K562 (cell line): ENCODE measurements at regions not wholly inside any gene's neighbourhood (a gene's known extent, or its start where the extent isn't known, plus 50 kb on each side); places are given as distances from the start of the nearest gene placed in this dataset.

Experiments used
- ATAC-seq: fragments of 200-7000 bp; cut with Tn5 transposase; 3 replicates; pipeline ENCODE4 v1.9.1; 2020; ENCODE audit warnings: moderate library complexity
- BruUV-seq: library from RNA; stranded (reverse); fragments of 400-500 nt; replicated peaks from 2 replicates; lab custom pipeline; 2021; lab: Mats Ljungman, UMichigan
- CTCF ChIA-PET: fragments of 300-600 bp; formaldehyde crosslinking; extraction: SDS; loops from one replicate; lab custom pipeline; 2021; ENCODE audit warnings: low intra/inter-chr PET ratio; lab: Yijun Ruan, JAX
- POLR2A ChIA-PET: fragments of 300-600, 350-650 bp; sonication (Branson Sonifier 250); formaldehyde crosslinking; extraction: SDS; loops from one replicate; lab custom pipeline; 2021; ENCODE audit warnings: antibody characterized with exemption, inconsistent platforms; lab: Yijun Ruan, JAX
- DNase-seq, 4 experiments: peaks; one replicate each; pipeline versions ENCODE4 v3.0.0 to v3.0.0-alpha.2; 2011 to 2018; ENCODE audit warnings: low spot score in 3 of 4, mixed read lengths in 3 of 4; ENCODE audit errors: extremely low read depth in 1 of 4
- FAIRE-seq: peaks from 2 replicates; lab custom pipeline; 2011; peaks lifted over from hg19 to GRCh38; lab: Jason Lieb, UNC
- H2AFZ ChIP-seq: 2 replicates; pipeline ENCODE4 v1.6.0; 2011; ENCODE audit warnings: low read depth, low read length, control low read depth, inconsistent platforms
- H3K27ac ChIP-seq: fragments of 200-600 bp; 3 replicates; pipeline ENCODE4 v1.8.0; 2011; ENCODE audit warnings: low read depth, mild to moderate bottlenecking, control low read depth, inconsistent platforms, low read length, moderate library complexity, mixed read lengths; ENCODE audit errors: extremely low read depth
- H3K27me3 ChIP-seq, 2 experiments: fragments of 300-600 bp in 1 of 2; 2 replicates in 1 of 2; 3 replicates in 1 of 2; pipeline versions ENCODE4 v1.6.0 to v1.8.0; 2011; ENCODE audit warnings: inconsistent platforms in 2 of 2, low read length in 2 of 2, mild to moderate bottlenecking in 1 of 2, mixed read lengths in 1 of 2, moderate library complexity in 1 of 2; ENCODE audit not compliant: control insufficient read depth in 2 of 2, insufficient read depth in 2 of 2
- H3K36me3 ChIP-seq: fragments of 300-600 bp; 3 replicates; pipeline ENCODE4 v1.8.0; 2011; ENCODE audit warnings: mild to moderate bottlenecking, low read length, inconsistent platforms; ENCODE audit not compliant: control insufficient read depth, insufficient read depth
- H3K4me1 ChIP-seq, 2 experiments: fragments of 200-600 bp in 1 of 2; replicated peaks in 1 of 2; 2 replicates in 1 of 2; 3 replicates in 1 of 2; pipeline versions ENCODE4 v1.5.1 to v1.8.0; 2011; ENCODE audit warnings: inconsistent platforms in 2 of 2, low read length in 2 of 2, mild to moderate bottlenecking in 1 of 2, mixed read lengths in 1 of 2, moderate library complexity in 1 of 2; ENCODE audit not compliant: control insufficient read depth in 2 of 2, insufficient read depth in 2 of 2
- H3K4me2 ChIP-seq: 2 replicates; pipeline ENCODE4 v1.6.1; 2011; ENCODE audit warnings: low read length, control low read depth, inconsistent platforms, mixed read lengths; ENCODE audit not compliant: insufficient read depth
- H3K4me3 ChIP-seq: fragments of 200-600 bp; sonication (generic), shearing (Covaris generic); 2 replicates; pipeline ENCODE4 v1.5.1; 2016; ENCODE audit warnings: control low read depth, inconsistent platforms
- H3K79me2 ChIP-seq: fragments of 200-600 bp; 3 replicates; pipeline ENCODE4 v1.8.0; 2011; ENCODE audit warnings: low read length, inconsistent platforms; ENCODE audit not compliant: control insufficient read depth, insufficient read depth
- H3K9ac ChIP-seq, 2 experiments: 2 replicates each; pipeline versions ENCODE4 v1.6.0 to v1.6.1; 2011; ENCODE audit warnings: low read depth in 2 of 2, low read length in 2 of 2, control low read depth in 1 of 2, inconsistent platforms in 1 of 2, mild to moderate bottlenecking in 1 of 2, mixed read lengths in 1 of 2; ENCODE audit not compliant: insufficient read depth in 1 of 2
- H3K9me1 ChIP-seq: one replicate; pipeline ENCODE4 v1.6.0; 2011; ENCODE audit warnings: inconsistent platforms, mild to moderate bottlenecking, low read length, moderate library complexity; ENCODE audit not compliant: control insufficient read depth, insufficient read depth
- H3K9me3 ChIP-seq: replicated peaks from 2 replicates; pipeline ENCODE4 v1.5.1; 2011; ENCODE audit warnings: low read depth, low read length, inconsistent platforms; ENCODE audit not compliant: control insufficient read depth, insufficient read depth
- H4K20me1 ChIP-seq: replicated peaks from 2 replicates; pipeline ENCODE4 v1.6.1; 2011; ENCODE audit warnings: low read length, inconsistent platforms, mixed read lengths; ENCODE audit not compliant: control insufficient read depth, insufficient read depth
- C11orf30 ChIP-seq: fragments of 450-650 bp; IDR thresholded peaks from 2 replicates; pipeline ENCODE4 v1.6.1; 2016; ENCODE audit warnings: low read depth, mild to moderate bottlenecking
- KAT2B ChIP-seq: IDR thresholded peaks from one replicate; pipeline ENCODE4 v1.6.1; 2012; ENCODE audit warnings: low read depth, mild to moderate bottlenecking, control low read depth, inconsistent platforms, low read length, moderate library complexity
- KDM1A ChIP-seq, 2 experiments: fragments of 450-650 bp; IDR thresholded peaks; 2 replicates each; pipeline ENCODE4 v1.6.1; 2016; ENCODE audit warnings: mild to moderate bottlenecking in 2 of 2
- LEF1 ChIP-seq: fragments of 450-650 bp; IDR thresholded peaks from 2 replicates; pipeline ENCODE4 v1.6.1; 2016; ENCODE audit warnings: mild to moderate bottlenecking
- MEIS2 ChIP-seq: fragments of 450-650 bp; IDR thresholded peaks from 2 replicates; pipeline ENCODE4 v1.6.1; 2014; ENCODE audit warnings: mild to moderate bottlenecking; ENCODE audit not compliant: partially characterized antibody
- POLR2G ChIP-seq: fragments of 200-400 bp; formaldehyde crosslinking; IDR thresholded peaks from 2 replicates; pipeline ENCODE4 v1.6.1; 2017; ENCODE audit warnings: low read depth, mild to moderate bottlenecking, antibody characterized with exemption, low read length, moderate library complexity
- SNRNP70 ChIP-seq: fragments of 200-400 bp; formaldehyde crosslinking; optimal IDR thresholded peaks from 2 replicates; pipeline ENCODE3; 2017; ENCODE audit warnings: low read depth, low read length
- TRIM24 ChIP-seq, 2 experiments: fragments of 450-650 bp; IDR thresholded peaks; 2 replicates each; pipeline ENCODE4 v1.6.1; 2016
- ZBTB1 ChIP-seq: sonication (generic); formaldehyde crosslinking; IDR thresholded peaks from 2 replicates; pipeline ENCODE4 v1.8.1; 2023; ENCODE audit warnings: missing genetic modification reagents, low read depth, mild to moderate bottlenecking, borderline replicate concordance
- WGBS: fragments of 100-300 bp; shearing (Covaris generic); methylation state at CpG from one replicate; pipeline ENCODE4 v1.1.6; 2016; ENCODE audit warnings: low coverage, mixed read lengths; ENCODE audit not compliant: insufficient coverage; ENCODE audit errors: missing lambda C conversion rate; 5-methylcytosine and 5-hydroxymethylcytosine counted together
- in situ Hi-C: fragments of 300-500 bp; cut with MboI; formaldehyde crosslinking; loops from 4 replicates; pipeline ENCODE4 v1.15.0; 2018; ENCODE audit warnings: inconsistent platforms, mixed read lengths
- intact Hi-C: fragments of 100-400 bp; cut with micrococcal nuclease; formaldehyde crosslinking; loops from 2 replicates; pipeline ENCODE4 v1.14.2; 2022
- TF ChIP-seq, protein P1 (sequence below): fragments of 250-450 bp; sonication (Bioruptor Pico); IDR thresholded peaks from 2 replicates; pipeline ENCODE4 v1.4.0; 2020; ENCODE audit warnings: mild to moderate bottlenecking, moderate library complexity
- TF ChIP-seq, protein P2 (sequence below): fragments of 450-650 bp; formaldehyde crosslinking; IDR thresholded peaks from 2 replicates; pipeline ENCODE4 v1.4.0; 2020; ENCODE audit warnings: mild to moderate bottlenecking, moderate library complexity

DNA sequence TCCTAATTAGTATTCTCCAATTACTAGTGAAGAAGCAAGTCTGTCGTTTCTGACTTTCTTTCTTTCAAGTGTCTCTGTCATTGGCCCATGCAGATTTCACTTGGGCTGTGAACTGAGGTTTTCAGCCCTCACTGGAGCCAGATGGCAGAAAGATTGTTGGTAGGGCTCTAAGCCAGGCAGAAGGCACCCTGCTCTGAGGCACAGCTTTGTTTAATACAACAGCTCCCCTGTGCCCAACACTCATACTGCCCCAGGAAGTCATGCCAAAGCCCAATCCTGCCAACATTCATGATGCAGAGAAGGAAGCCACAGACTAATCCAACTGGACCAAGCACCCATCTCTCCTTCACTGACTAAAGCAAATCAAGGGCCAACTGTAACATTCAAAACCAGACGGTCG lies 117.1 kb upstream of the FRG1 start (continued):
- TF ChIP-seq KDM1A (IDR thresholded peaks at IDR 0.05), result no peak
- TF ChIP-seq MEIS2, result no peak
- no peak for TF ChIP-seq ZBTB1

DNA sequence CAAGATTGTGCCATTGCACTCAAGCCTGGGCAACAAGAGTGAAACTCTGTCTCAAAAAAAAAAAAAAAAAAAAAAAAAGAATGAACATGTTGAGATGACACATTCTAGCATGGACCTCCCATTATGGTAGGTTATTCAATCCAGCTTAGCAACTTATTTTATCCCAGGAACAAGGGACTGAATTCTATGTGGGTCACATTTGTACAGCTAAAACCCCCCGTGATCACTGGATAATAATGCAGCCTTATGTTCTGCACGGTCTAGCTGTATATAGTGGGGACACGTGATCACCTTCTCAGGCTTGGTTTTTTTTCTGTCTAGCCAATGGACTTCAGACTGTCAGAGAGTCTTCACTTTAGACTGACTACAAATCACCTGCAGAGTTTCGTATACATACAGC lies 115.2 kb upstream of the FRG1 start:
- no peak for TF ChIP-seq KAT2B
- TF ChIP-seq LEF1, result no peak
- no peak for TF ChIP-seq SNRNP70
- no peak for TF ChIP-seq TRIM24 (IDR thresholded peaks at IDR 0.05)
- TF ChIP-seq C11orf30, result no peak
- no peak for TF ChIP-seq POLR2G
- TF ChIP-seq, protein P1, sequence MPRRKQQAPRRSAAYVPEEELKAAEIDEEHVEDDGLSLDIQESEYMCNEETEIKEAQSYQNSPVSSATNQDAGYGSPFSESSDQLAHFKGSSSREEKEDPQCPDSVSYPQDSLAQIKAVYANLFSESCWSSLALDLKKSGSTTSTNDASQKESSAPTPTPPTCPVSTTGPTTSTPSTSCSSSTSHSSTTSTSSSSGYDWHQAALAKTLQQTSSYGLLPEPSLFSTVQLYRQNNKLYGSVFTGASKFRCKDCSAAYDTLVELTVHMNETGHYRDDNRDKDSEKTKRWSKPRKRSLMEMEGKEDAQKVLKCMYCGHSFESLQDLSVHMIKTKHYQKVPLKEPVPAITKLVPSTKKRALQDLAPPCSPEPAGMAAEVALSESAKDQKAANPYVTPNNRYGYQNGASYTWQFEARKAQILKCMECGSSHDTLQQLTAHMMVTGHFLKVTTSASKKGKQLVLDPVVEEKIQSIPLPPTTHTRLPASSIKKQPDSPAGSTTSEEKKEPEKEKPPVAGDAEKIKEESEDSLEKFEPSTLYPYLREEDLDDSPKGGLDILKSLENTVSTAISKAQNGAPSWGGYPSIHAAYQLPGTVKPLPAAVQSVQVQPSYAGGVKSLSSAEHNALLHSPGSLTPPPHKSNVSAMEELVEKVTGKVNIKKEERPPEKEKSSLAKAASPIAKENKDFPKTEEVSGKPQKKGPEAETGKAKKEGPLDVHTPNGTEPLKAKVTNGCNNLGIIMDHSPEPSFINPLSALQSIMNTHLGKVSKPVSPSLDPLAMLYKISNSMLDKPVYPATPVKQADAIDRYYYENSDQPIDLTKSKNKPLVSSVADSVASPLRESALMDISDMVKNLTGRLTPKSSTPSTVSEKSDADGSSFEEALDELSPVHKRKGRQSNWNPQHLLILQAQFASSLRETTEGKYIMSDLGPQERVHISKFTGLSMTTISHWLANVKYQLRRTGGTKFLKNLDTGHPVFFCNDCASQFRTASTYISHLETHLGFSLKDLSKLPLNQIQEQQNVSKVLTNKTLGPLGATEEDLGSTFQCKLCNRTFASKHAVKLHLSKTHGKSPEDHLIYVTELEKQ, result no peak
- TF ChIP-seq, protein P2, sequence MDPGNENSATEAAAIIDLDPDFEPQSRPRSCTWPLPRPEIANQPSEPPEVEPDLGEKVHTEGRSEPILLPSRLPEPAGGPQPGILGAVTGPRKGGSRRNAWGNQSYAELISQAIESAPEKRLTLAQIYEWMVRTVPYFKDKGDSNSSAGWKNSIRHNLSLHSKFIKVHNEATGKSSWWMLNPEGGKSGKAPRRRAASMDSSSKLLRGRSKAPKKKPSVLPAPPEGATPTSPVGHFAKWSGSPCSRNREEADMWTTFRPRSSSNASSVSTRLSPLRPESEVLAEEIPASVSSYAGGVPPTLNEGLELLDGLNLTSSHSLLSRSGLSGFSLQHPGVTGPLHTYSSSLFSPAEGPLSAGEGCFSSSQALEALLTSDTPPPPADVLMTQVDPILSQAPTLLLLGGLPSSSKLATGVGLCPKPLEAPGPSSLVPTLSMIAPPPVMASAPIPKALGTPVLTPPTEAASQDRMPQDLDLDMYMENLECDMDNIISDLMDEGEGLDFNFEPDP, result no peak
- H2AFZ ChIP-seq, result no peak overlapping the region
- WGBS, result 0% methylated on average over 4 of the region's 4 CpGs
- no peak for DNase-seq
- no peaks in the 10 kb centered on the region; a peak in 1 of 5 replicates for H3K27me3 ChIP-seq
- no peak overlapping the region for H3K9ac ChIP-seq
- ATAC-seq, result no peak
- H3K4me3 ChIP-seq, result no peak overlapping the region
- no peaks in the 10 kb centered on the region for H3K9me1 ChIP-seq
- intact Hi-C loops, result no loop called here
- no peak for FAIRE-seq
- in situ Hi-C loops, result no loop called here
- no TSS peak for BruUV-seq
- ChIA-PET POLR2A (no interaction called here), CTCF (no interaction called here)
- no peak overlapping the region for H3K27ac ChIP-seq
- H3K9me3 ChIP-seq, result no peaks in the 10 kb centered on the region
- H3K4me1 ChIP-seq, result no peaks in the 10 kb centered on the region
- no peak overlapping the region for H3K4me2 ChIP-seq
- no peaks in the 10 kb centered on the region for H4K20me1 ChIP-seq
- no peaks in the 10 kb centered on the region for H3K36me3 ChIP-seq
- no peaks in the 10 kb centered on the region for H3K79me2 ChIP-seq
